ENCODE measurements at regions not wholly inside any gene's neighbourhood (a gene's known extent, or its start where the extent isn't known, plus 50 kb on each side); places are given as distances from the start of the nearest gene placed in this dataset.

DNA sequence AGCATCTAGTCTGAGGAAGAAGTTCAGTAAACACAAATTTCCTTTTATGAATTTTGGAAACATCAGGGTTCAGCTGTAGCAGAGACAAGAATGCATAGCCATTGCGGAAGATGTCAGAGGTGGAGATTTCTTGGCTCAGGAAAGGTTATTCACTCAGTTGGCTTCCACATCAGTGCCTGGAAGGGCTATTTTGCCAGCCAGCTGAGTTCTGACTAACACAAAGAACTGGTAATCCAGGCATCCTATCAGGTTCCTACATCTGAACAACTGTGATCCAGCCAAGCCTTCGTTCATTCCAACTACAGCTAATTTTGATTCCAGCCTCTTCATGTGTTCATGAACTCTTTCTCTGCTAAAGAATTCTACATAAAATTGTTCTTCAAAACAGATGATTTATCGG lies 965.6 kb downstream of the XPNPEP1 start:
- TF ChIP-seq CTCF (IDR thresholded peaks at IDR 0.05 in 8 of 11, conservative IDR thresholded peaks at IDR 0.05 in 3 of 11) (no peak), POLR2A (IDR thresholded peaks at IDR 0.05) (no peak), POLR2AphosphoS5 (IDR thresholded peaks at IDR 0.05) (no peak)

Measured in spleen (tissue), 7 donors.